NB4 (cell line): ENCODE measurements at regions not wholly inside any gene's neighbourhood (a gene's known extent, or its start where the extent isn't known, plus 50 kb on each side); places are given as distances from the start of the nearest gene placed in this dataset.
"Not testable (repeated sequence)": the region's sequence is repeated elsewhere in the genome, so short reads cannot be mapped to it uniquely, and the experiment has no call there.

Experiments used
- CTCF ChIP-seq: IDR thresholded peaks from one replicate; pipeline ENCODE4 v1.5.1; 2012; ENCODE audit warnings: low read depth, low read length
- MAX ChIP-seq: IDR thresholded peaks from 2 replicates; pipeline ENCODE4 v1.6.1; 2011; ENCODE audit warnings: low read depth, low read length
- MYC ChIP-seq: IDR thresholded peaks from 2 replicates; pipeline ENCODE4 v1.6.1; 2011; ENCODE audit warnings: low read depth, low read length
- POLR2A ChIP-seq: IDR thresholded peaks from 2 replicates; pipeline ENCODE4 v1.6.1; 2011; ENCODE audit warnings: mild to moderate bottlenecking; ENCODE audit not compliant: insufficient read length; ENCODE audit errors: extremely low read depth

- not testable (repeated sequence) for TF ChIP-seq CTCF, MAX, MYC, POLR2A
These were observed 266.6 kb upstream of the FRG2C start for GRCh38 chr3:75397486-75397885.
